Parathyroid adenoma (tissue), 2 donors: ENCODE measurements at regions not wholly inside any gene's neighbourhood (a gene's known extent, or its start where the extent isn't known, plus 50 kb on each side); places are given as distances from the start of the nearest gene placed in this dataset.

Experiments
- H2AFZ ChIP-seq: fragments of 300-600 bp; sonication (generic); one replicate; pipeline ENCODE4 v1.7.0; 2017; ENCODE audit warnings: antibody characterized with exemption, mild to moderate bottlenecking
- H3K27ac ChIP-seq: fragments of 300-600 bp; sonication (generic); one replicate; pipeline ENCODE4 v1.7.0; 2017
- H3K27me3 ChIP-seq: fragments of 300-600 bp; sonication (generic); one replicate; pipeline ENCODE4 v1.7.0; 2017; ENCODE audit warnings: low read length; ENCODE audit not compliant: control insufficient read depth, insufficient read depth
- H3K36me3 ChIP-seq: fragments of 300-600 bp; sonication (generic); one replicate; pipeline ENCODE4 v1.7.0; 2017; ENCODE audit warnings: low read length; ENCODE audit not compliant: control insufficient read depth, insufficient read depth
- H3K4me1 ChIP-seq: fragments of 300-600 bp; sonication (generic); one replicate; pipeline ENCODE4 v1.7.0; 2017; ENCODE audit warnings: control low read depth
- H3K4me2 ChIP-seq: fragments of 300-600 bp; sonication (generic); one replicate; pipeline ENCODE4 v1.7.0; 2017; ENCODE audit warnings: low read length
- H3K4me3 ChIP-seq: fragments of 300-600 bp; sonication (generic); one replicate; pipeline ENCODE4 v1.7.0; 2017; ENCODE audit warnings: low read depth, low read length
- H3K79me2 ChIP-seq: fragments of 300-600 bp; sonication (generic); one replicate; pipeline ENCODE4 v1.7.0; 2017; ENCODE audit warnings: control low read depth
- H3K9ac ChIP-seq: fragments of 300-600 bp; sonication (generic); one replicate; pipeline ENCODE4 v1.7.0; 2017; ENCODE audit warnings: mild to moderate bottlenecking
- H3K9me3 ChIP-seq: fragments of 300-600 bp; sonication (generic); one replicate; pipeline ENCODE4 v1.7.0; 2017; ENCODE audit warnings: low read length; ENCODE audit not compliant: control insufficient read depth
- CTCF ChIP-seq: fragments of 300-600 bp; sonication (generic); IDR thresholded peaks from one replicate; pipeline ENCODE4 v1.7.0; 2017; ENCODE audit warnings: antibody characterized with exemption, mild to moderate bottlenecking
- donor health status: primary hyperparathyroidism.

GRCh38 chr2:84283506-84283905 lies 175.6 kb downstream of the SUCLG1 start:
- Histone ChIP-seq H3K4me2 (no peak overlapping the region), H3K27me3 (no peaks in the 10 kb centered on the region), H3K79me2 (no peaks in the 10 kb centered on the region), H3K36me3 (no peaks in the 10 kb centered on the region), H3K27ac (no peak overlapping the region), H3K9ac (no peak overlapping the region), H3K4me3 (no peak overlapping the region), H3K4me1 (no peaks in the 10 kb centered on the region), H2AFZ (no peak overlapping the region), H3K9me3 (no peaks in the 10 kb centered on the region)
- TF ChIP-seq CTCF: no peak

GRCh38 chr2:84281510-84281909 lies 177.6 kb downstream of the SUCLG1 start:
- H2AFZ ChIP-seq: no peak overlapping the region
- H3K4me3 ChIP-seq: no peak overlapping the region
- no peaks in the 10 kb centered on the region for H3K9me3 ChIP-seq
- H3K27ac ChIP-seq: no peak overlapping the region
- H3K4me2 ChIP-seq: no peak overlapping the region
- no peaks in the 10 kb centered on the region for H3K4me1 ChIP-seq
- H3K27me3 ChIP-seq: no peaks in the 10 kb centered on the region
- H3K36me3 ChIP-seq: no peaks in the 10 kb centered on the region
- no peaks in the 10 kb centered on the region for H3K79me2 ChIP-seq
- no peak for TF ChIP-seq CTCF
- no peak overlapping the region for H3K9ac ChIP-seq

- no peaks in the 10 kb centered on the region for H3K9me3 ChIP-seq
- no peaks in the 10 kb centered on the region for H3K27me3 ChIP-seq
- TF ChIP-seq CTCF: no peak
- H3K79me2 ChIP-seq: no peaks in the 10 kb centered on the region
- no peak overlapping the region for H3K27ac ChIP-seq
- no peak overlapping the region for H3K4me3 ChIP-seq
- no peak overlapping the region for H3K9ac ChIP-seq
- H2AFZ ChIP-seq: no peak overlapping the region
- no peaks in the 10 kb centered on the region for H3K4me1 ChIP-seq
- no peaks in the 10 kb centered on the region for H3K36me3 ChIP-seq
- H3K4me2 ChIP-seq: no peak overlapping the region
These were observed 178.2 kb downstream of the SUCLG1 start for GRCh38 chr2:84280873-84281272.

- Histone ChIP-seq H3K9ac (no peak overlapping the region), H3K9me3 (no peaks in the 10 kb centered on the region), H3K4me1 (no peaks in the 10 kb centered on the region), H3K27me3 (no peaks in the 10 kb centered on the region), H3K4me3 (no peak overlapping the region), H2AFZ (no peak overlapping the region), H3K79me2 (no peaks in the 10 kb centered on the region), H3K4me2 (no peak overlapping the region), H3K36me3 (no peaks in the 10 kb centered on the region), H3K27ac (no peak overlapping the region)
- TF ChIP-seq CTCF: no peak
These were observed 180.7 kb downstream of the SUCLG1 start for GRCh38 chr2:84278386-84278785.

- Histone ChIP-seq H3K79me2 (no peaks in the 10 kb centered on the region), H3K36me3 (no peaks in the 10 kb centered on the region), H3K4me1 (no peaks in the 10 kb centered on the region), H3K9ac (no peak overlapping the region), H3K27ac (no peak overlapping the region), H3K4me3 (no peak overlapping the region), H2AFZ (no peak overlapping the region), H3K9me3 (no peaks in the 10 kb centered on the region), H3K4me2 (no peak overlapping the region), H3K27me3 (no peaks in the 10 kb centered on the region)
- TF ChIP-seq CTCF: no peak
These were observed 182.4 kb downstream of the SUCLG1 start for GRCh38 chr2:84276590-84277255.
